Esophagus muscularis mucosa (tissue), 4 donors: ENCODE measurements at regions not wholly inside any gene's neighbourhood (a gene's known extent, or its start where the extent isn't known, plus 50 kb on each side); places are given as distances from the start of the nearest gene placed in this dataset.

ENCODE experiments used
- DNase-seq: peaks from one replicate; pipeline ENCODE4 v3.0.0-alpha.2; 2017; ENCODE audit errors: extremely low spot score
- H3K27ac ChIP-seq, 4 donors: fragments of 200-600 bp; sonication (generic); replicated peaks in 1 of 4; 1 replicate in 3 of 4; 2 replicates in 1 of 4; pipeline ENCODE4 v1.5.1; 2016 to 2019; ENCODE audit warnings: mild to moderate bottlenecking in 1 of 4
- H3K27me3 ChIP-seq, 4 donors: fragments of 200-600 bp; sonication (generic); one replicate each; pipeline versions ENCODE4 v1.5.1 to v1.6.0; 2016 to 2019
- H3K36me3 ChIP-seq, 4 donors: fragments of 200-600 bp; sonication (generic); one replicate each; pipeline ENCODE4 v1.5.1; 2016 to 2019
- H3K4me1 ChIP-seq, 4 donors: fragments of 200-600 bp; sonication (generic); one replicate each; pipeline ENCODE4 v1.5.1; 2016 to 2019
- H3K4me3 ChIP-seq, 4 donors: fragments of 200-600 bp; sonication (generic); 1 replicate in 2 of 4; 2 replicates in 2 of 4; pipeline ENCODE4 v1.5.1; 2016 to 2019; ENCODE audit warnings: mild to moderate bottlenecking in 4 of 4, moderate library complexity in 1 of 4
- H3K9me3 ChIP-seq, 4 donors: fragments of 200-600 bp; sonication (generic); 1 replicate in 3 of 4; 2 replicates in 1 of 4; pipeline ENCODE4 v1.5.1; 2016 to 2019
- EP300 ChIP-seq: sonication (generic); formaldehyde crosslinking; IDR thresholded peaks from one replicate; pipeline ENCODE4 v1.6.1; 2017; ENCODE audit warnings: antibody characterized with exemption
- POLR2A ChIP-seq: fragments of 450-650 bp; IDR thresholded peaks from one replicate; pipeline ENCODE4 v1.6.1; 2017; ENCODE audit warnings: antibody characterized with exemption, moderate library complexity, mild to moderate bottlenecking, low read depth
- POLR2AphosphoS5 ChIP-seq, 2 donors: sonication (generic); formaldehyde crosslinking; IDR thresholded peaks; one replicate each; pipeline ENCODE4 v1.6.1; 2017; ENCODE audit warnings: antibody characterized with exemption in 2 of 2
- WGBS: methylation state at CpG from one replicate; pipeline ENCODE4 v1.1.5; 2018; 5-methylcytosine and 5-hydroxymethylcytosine counted together
- intact Hi-C: fragments of 100-400 bp; cut with DNase I; formaldehyde crosslinking; loops from one replicate; pipeline ENCODE4 v1.15.1; 2023
- TF ChIP-seq, protein P1 (sequence below), 3 experiments: fragments of 200-600 bp in 2 of 3; fragments of 450-650 bp in 1 of 3; sonication (generic) in 2 of 3; IDR thresholded peaks; one replicate each; pipeline ENCODE4 v1.5.1; 2017 to 2019; ENCODE audit warnings: antibody characterized with exemption in 3 of 3, mild to moderate bottlenecking in 2 of 3, moderate library complexity in 1 of 3

DNA sequence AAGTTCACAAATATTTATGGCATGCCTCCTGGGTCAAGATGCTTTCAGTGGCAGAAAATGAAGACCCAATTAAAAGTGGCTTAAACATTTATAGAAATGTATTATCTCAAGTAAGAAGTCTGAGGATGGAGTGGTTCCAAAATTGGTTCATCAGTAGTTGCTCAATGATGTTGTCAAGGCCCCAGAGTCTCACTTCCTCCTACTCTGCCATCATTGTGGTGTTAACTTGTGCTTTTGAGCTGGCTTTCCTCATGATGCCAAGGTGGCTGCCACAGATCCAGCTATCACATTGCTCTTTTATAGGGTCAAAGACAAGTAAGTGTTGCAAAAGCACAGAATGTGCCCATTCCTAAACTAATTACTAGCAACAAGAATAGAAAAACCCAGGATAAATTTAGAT lies 404.6 kb upstream of the NRP1 start:
- H3K4me3 ChIP-seq, result no peak overlapping the region
- no peak for DNase-seq
- peaks cover 0 to 5% (median 0%) of the 10 kb centered on the region in 4 donors for H3K9me3 ChIP-seq
- H3K27me3 ChIP-seq, result no peaks in the 10 kb centered on the region
- intact Hi-C loops, result no loop called here
- no peak overlapping the region for H3K27ac ChIP-seq
- TF ChIP-seq POLR2A (no peak), EP300 (no peak), POLR2AphosphoS5 (IDR thresholded peaks at IDR 0.05) (no peak)
- TF ChIP-seq, protein P1, sequence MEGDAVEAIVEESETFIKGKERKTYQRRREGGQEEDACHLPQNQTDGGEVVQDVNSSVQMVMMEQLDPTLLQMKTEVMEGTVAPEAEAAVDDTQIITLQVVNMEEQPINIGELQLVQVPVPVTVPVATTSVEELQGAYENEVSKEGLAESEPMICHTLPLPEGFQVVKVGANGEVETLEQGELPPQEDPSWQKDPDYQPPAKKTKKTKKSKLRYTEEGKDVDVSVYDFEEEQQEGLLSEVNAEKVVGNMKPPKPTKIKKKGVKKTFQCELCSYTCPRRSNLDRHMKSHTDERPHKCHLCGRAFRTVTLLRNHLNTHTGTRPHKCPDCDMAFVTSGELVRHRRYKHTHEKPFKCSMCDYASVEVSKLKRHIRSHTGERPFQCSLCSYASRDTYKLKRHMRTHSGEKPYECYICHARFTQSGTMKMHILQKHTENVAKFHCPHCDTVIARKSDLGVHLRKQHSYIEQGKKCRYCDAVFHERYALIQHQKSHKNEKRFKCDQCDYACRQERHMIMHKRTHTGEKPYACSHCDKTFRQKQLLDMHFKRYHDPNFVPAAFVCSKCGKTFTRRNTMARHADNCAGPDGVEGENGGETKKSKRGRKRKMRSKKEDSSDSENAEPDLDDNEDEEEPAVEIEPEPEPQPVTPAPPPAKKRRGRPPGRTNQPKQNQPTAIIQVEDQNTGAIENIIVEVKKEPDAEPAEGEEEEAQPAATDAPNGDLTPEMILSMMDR (IDR thresholded peaks at IDR 0.05), result no peak
- H3K4me1 ChIP-seq, result peaks cover 0 to 17% (median 17%) of the 10 kb centered on the region in 4 donors
- H3K36me3 ChIP-seq, result no peaks in the 10 kb centered on the region

DNA sequence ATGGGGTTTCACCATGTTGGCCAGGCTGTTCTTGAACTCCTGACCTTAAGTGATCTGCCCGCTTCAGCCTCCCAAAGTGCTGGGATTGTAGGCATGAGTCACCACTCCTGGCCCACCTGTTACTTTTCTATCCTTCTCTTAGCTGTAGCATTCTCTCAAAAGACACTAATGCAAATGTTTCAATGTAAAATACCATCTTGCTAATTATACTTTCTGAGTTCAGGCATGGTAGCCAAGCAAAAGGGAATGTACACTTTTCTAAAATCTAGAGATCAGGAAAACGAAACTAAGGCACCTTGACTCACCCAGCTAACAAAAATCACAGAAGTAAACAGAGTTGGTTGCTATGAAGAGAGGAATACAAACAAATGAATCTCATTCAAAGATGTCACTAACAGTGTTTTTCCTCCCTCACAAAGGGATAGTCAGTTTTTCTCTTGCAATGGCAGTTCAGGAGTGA lies 401.0 kb upstream of the NRP1 start:
- DNase-seq, result no peak
- 27% methylated on average over 2 of the region's 2 CpGs for WGBS
- Histone ChIP-seq H3K27ac (no peak overlapping the region), H3K4me1 (peaks cover 0 to 17% (median 17%) of the 10 kb centered on the region in 4 donors), H3K9me3 (peaks cover 0 to 5% (median 0%) of the 10 kb centered on the region in 4 donors), H3K27me3 (no peaks in the 10 kb centered on the region), H3K36me3 (no peaks in the 10 kb centered on the region), H3K4me3 (no peak overlapping the region)
- intact Hi-C loops, result no loop called here
- no peak for TF ChIP-seq POLR2A
- no peak for TF ChIP-seq EP300
- no peak for TF ChIP-seq POLR2AphosphoS5 (IDR thresholded peaks at IDR 0.05)
- TF ChIP-seq, protein P1 (IDR thresholded peaks at IDR 0.05), result no peak

DNA sequence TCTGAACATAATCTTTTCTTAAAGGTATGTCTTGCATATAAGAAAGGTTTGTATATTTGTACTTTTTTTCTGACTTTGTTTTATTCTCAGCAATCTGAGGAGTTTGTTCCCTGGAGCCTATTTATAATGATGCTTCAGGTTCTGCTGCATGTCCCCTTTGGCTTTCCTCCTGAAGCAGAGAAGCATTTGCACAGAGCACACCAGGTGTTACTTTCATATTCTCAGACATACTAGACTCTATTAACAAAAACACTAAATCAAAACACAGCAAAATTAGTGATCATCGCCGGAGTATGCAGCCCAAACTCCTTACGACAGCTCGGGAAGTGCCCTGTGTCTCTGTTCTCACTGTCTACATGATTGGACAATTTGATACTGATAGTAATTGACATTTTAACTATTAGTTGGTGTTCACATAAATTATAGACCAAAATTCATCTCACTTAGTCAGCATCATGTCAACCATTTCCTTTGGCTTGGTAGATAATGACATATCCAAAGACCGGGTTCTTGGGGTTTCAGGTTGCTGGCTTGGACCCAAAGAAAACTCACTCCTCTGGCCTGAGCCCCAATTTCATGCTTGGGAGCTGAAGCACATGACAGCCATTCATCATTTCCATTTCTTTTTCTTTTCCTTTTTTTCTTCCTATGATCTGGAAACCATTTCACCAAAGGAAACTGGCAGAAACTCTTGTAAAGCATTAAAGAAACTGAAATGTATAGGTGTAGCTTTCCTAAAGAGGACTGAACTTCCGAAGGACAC lies 400.1 kb upstream of the NRP1 start:
- H3K36me3 ChIP-seq, result no peaks in the 10 kb centered on the region
- H3K9me3 ChIP-seq, result peaks cover 0 to 5% (median 0%) of the 10 kb centered on the region in 4 donors
- no peak overlapping the region for H3K27ac ChIP-seq
- intact Hi-C loops, result no loop called here
- no peak for DNase-seq
- no peak for TF ChIP-seq POLR2AphosphoS5 (IDR thresholded peaks at IDR 0.05)
- TF ChIP-seq, protein P1 (IDR thresholded peaks at IDR 0.05), result no peak
- TF ChIP-seq EP300, result no peak
- TF ChIP-seq POLR2A, result no peak
- H3K4me3 ChIP-seq, result no peak overlapping the region
- H3K27me3 ChIP-seq, result no peaks in the 10 kb centered on the region
- H3K4me1 ChIP-seq, result peaks cover 0 to 17% (median 17%) of the 10 kb centered on the region in 4 donors
- 73% methylated on average over 6 of the region's 6 CpGs for WGBS

DNA sequence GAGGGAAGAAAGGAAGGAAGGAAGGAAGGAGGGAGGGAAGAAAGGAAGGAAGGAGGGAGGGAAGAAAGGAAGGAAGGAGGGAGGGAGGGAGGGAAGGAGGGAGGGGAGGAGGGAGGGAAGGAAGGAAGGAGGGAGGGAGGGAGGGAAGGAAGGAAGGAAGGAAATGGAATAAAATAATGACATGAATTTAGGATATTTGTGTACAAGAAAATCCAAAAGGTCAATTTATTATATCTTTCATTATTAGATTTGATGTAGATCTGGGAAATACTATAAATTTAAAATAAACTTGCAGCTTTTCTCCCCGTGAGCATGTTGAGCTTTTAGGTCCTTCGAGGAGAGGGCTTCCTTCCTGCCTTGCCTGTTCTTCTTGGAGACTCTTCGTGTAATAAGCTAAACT lies 398.6 kb upstream of the NRP1 start:
- no peaks in the 10 kb centered on the region for H3K27me3 ChIP-seq
- peaks cover 0 to 5% (median 0%) of the 10 kb centered on the region in 4 donors for H3K9me3 ChIP-seq
- intact Hi-C loops, result no loop called here
- no peak for DNase-seq
- peaks cover 0 to 17% (median 17%) of the 10 kb centered on the region in 4 donors for H3K4me1 ChIP-seq
- H3K36me3 ChIP-seq, result no peaks in the 10 kb centered on the region
- 89% methylated on average over 3 of the region's 3 CpGs for WGBS
- no peak overlapping the region for H3K27ac ChIP-seq
- H3K4me3 ChIP-seq, result no peak overlapping the region
- no peak for TF ChIP-seq POLR2AphosphoS5 (IDR thresholded peaks at IDR 0.05)
- no peak for TF ChIP-seq EP300
- TF ChIP-seq, protein P1 (IDR thresholded peaks at IDR 0.05), result no peak
- TF ChIP-seq POLR2A, result no peak
